A549 (cell line): ENCODE measurements at regions not wholly inside any gene's neighbourhood (a gene's known extent, or its start where the extent isn't known, plus 50 kb on each side); places are given as distances from the start of the nearest gene placed in this dataset.

Experiments used
- CTCF ChIP-seq: fragments of >200 bp; sonication (Bioruptor Twin); formaldehyde crosslinking; IDR thresholded peaks from 3 replicates; pipeline ENCODE4 v1.5.1; 2016
- EHF ChIP-seq: fragments of 250-450 bp; sonication (Bioruptor Pico); IDR thresholded peaks from 2 replicates; pipeline ENCODE4 v1.5.0; 2020; ENCODE audit warnings: mild to moderate bottlenecking
- ELK1 ChIP-seq: fragments of 150-350 bp; IDR thresholded peaks from 2 replicates; pipeline ENCODE4 v1.6.1; 2014; ENCODE audit warnings: low read depth, mild to moderate bottlenecking, low read length
- HDAC2 ChIP-seq: fragments of 200-600 bp; sonication (generic); IDR thresholded peaks from 2 replicates; pipeline ENCODE4 v1.6.1; 2016
- KDM1A ChIP-seq: fragments of 200-600 bp; sonication (generic); IDR thresholded peaks from 2 replicates; pipeline ENCODE4 v1.6.1; 2016; ENCODE audit warnings: low read depth, mild to moderate bottlenecking
- KDM5A ChIP-seq: fragments of 200-600 bp; sonication (generic); IDR thresholded peaks from 2 replicates; pipeline ENCODE4 v1.6.1; 2016; ENCODE audit warnings: antibody characterized with exemption, mild to moderate bottlenecking
- NR3C1 ChIP-seq: fragments of >200 bp; sonication (Bioruptor Twin); formaldehyde crosslinking; IDR thresholded peaks from 3 replicates; pipeline ENCODE4 v1.6.1; 2017
- POLR2A ChIP-seq: IDR thresholded peaks from 2 replicates; pipeline ENCODE4 v1.6.1; 2012; ENCODE audit warnings: mild to moderate bottlenecking, low read length
- POLR2AphosphoS2 ChIP-seq: conservative IDR thresholded peaks from 2 replicates; pipeline ENCODE4 v1.6.1; 2012; ENCODE audit warnings: low read length, improper control_type of control experiment, inconsistent platforms
- RCOR1 ChIP-seq: fragments of 150-350 bp; IDR thresholded peaks from 2 replicates; pipeline ENCODE4 v1.6.1; 2014; ENCODE audit warnings: antibody characterized with exemption, low read length, low read depth
- SMC3 ChIP-seq: fragments of >200 bp; sonication (Bioruptor Twin); formaldehyde crosslinking; IDR thresholded peaks from 3 replicates; pipeline ENCODE4 v1.6.1; 2018; ENCODE audit warnings: inconsistent platforms
- SREBF2 ChIP-seq: fragments of 450-650 bp; IDR thresholded peaks from 2 replicates; pipeline ENCODE4 v1.6.1; 2014; ENCODE audit warnings: mild to moderate bottlenecking, moderate library complexity
- ZFP36 ChIP-seq: fragments of 450-650 bp; IDR thresholded peaks from 2 replicates; pipeline ENCODE4 v1.6.1; 2014; ENCODE audit warnings: borderline replicate concordance; ENCODE audit not compliant: partially characterized antibody

GRCh38 chr22:47460861-47461260, 698.4 kb downstream of the TBC1D22A start:
- TF ChIP-seq POLR2A, result no peak
- TF ChIP-seq KDM5A, result no peak
- TF ChIP-seq CTCF, result no peak
- TF ChIP-seq ELK1, result no peak
- TF ChIP-seq NR3C1, result no peak
- TF ChIP-seq ZFP36, result no peak
- TF ChIP-seq EHF (CRISPR knock-in tag), result no peak
- TF ChIP-seq POLR2AphosphoS2, result no peak
- TF ChIP-seq SMC3, result no peak
- TF ChIP-seq RCOR1, result no peak
- no peak for TF ChIP-seq SREBF2
- TF ChIP-seq HDAC2, result no peak
- no peak for TF ChIP-seq KDM1A
